ENCODE measurements at regions not wholly inside any gene's neighbourhood (a gene's known extent, or its start where the extent isn't known, plus 50 kb on each side); places are given as distances from the start of the nearest gene placed in this dataset.

DNA sequence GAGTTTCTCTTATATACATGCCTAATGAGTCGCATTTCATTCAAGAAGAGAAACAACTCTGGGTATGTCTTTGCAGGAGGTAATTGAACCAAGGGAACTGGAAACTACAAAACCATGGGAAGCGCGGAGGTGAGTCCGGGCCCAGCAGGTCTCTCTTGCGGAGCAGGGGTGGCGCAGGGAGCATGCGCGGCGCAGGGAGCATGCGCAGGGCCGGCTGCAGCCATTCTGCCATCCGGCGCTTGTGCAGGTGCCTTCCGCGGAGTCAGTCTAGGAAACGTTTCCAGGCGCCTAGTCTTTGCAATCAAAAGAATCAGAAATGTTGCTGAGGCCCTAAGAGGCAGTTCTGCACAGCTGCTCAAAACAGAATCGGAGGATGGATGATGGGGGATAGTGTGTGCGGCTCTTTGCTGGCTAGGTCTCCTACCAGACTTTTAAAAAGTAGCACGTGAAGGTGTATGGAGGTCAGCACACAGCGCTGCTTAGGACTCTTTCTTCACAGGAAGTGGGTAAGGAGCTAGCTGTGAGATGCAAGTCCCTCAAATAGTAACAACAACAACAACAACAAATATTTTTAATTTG is 433.8 kb upstream of the FAT1 start:
- no peak for DNase-seq

DNA sequence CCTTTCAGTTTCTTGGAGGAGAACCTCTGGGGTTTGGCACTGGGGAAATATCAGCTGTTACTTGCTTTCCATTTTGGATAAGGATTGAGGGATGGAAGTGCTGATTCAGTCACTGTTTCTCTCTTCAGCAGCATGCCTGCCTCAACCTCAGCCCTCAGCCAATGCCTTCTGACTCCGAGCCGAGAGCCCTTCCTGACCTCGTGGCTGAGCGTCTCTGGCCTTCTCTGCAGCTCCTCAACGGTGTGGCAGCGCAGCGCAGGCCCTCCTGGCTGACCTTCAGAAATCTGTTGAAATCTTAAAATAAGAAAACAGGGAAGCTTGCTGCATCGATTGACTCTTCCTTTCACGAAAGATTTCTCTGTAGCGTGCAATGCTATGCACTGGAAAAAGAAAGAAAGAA is 434.3 kb upstream of the FAT1 start:
- DNase-seq: no peak

DNA sequence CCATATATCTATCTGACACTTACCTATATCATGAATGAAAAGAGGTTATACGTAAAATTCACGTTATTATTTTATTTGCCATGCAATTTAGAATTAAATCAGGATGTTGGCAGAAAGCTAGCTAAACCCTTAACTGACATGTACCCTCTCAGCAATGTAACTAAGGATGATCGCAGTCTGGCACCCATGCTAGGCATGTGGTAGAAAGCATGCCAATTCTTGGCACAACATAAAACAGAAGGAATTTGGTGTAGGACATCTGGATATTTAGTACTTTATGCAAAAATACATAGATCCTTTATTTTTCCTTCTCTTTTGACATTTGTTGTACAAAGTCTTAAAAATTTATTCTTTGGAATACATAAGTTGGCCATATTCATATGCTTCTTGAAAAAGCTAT is 436.8 kb upstream of the FAT1 start:
- DNase-seq: no peak

DNA sequence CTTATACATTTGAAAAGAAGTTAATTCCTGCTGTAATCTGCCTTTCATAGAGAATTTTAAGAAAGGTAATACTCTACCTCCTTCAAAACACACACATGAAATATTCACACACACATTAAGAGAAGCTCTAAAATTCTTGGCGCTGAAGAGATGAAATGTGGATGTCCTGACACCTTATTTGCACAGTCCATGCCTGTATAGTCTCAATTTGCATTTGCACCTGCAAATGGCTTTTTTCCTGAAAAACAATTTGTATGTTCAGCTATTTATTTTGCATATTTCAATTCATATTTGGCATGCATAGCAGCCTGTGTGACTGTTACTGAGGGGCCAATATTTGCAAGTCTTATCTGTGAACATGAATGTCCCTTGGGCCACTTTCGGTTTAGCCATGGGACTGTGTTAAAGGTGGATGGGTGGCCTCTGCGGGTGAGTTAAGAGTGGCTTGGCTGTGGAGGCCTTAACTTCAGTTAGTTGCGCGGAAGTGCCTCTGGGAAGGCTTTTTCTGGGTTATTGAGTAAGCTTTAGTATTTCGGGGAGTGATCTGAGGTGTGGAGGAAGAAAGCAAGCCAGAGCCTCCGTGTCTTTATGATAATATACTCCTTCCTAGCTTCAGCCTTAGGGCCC is 443.3 kb upstream of the FAT1 start:
- DNase-seq: no peak

DNA sequence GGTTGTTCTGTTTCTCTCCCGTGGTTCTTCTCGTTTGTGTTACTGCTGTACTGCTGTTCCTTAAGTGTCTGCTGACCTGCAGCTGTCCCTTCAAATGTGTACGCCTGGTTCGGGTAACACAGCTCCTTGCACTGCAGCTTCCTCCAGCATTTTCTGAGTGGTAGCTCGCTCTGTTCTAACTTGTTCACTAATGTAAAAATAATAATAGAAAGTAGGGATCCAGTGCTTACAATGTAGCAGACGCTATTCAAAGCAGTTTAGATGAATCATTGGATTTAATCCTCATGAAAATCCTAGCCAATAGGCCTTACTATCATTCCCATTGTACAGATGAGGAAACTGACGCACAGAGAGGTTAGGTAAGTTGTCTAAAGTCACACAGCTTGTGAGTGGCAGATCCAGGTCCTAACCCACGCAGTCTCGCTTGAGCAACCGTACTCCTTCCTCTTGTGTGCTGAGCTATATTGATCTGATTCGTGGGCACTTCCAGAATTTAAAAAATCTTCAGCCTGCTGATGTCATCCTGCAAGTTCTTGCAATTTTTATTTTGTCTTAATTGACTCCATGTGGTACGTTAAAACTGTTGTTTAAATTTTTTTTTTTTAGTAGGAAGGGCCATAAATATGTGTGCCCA is 448.2 kb upstream of the FAT1 start:
- no peak for DNase-seq

DNA sequence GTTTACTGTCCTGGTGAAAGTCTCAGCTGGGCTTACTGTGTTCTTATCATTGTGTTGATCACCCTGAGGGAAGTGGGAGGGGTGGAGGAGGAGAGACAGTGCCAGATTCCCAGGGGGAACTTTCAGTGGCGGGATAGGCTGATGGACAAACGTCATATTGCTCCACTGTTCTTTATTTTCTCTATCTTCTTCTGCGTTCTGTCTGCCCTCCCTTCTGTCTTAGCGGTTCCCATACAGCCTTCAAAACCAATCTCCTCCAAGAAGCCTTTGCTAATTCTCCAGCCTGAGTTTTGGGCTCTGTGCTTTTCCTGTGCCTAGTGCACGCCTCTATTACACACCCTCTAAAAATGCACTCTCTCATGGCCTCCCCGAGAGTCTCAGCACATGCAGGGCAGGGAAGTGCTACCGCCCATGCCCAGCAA is 448.7 kb upstream of the FAT1 start:
- no peak for DNase-seq

DNA sequence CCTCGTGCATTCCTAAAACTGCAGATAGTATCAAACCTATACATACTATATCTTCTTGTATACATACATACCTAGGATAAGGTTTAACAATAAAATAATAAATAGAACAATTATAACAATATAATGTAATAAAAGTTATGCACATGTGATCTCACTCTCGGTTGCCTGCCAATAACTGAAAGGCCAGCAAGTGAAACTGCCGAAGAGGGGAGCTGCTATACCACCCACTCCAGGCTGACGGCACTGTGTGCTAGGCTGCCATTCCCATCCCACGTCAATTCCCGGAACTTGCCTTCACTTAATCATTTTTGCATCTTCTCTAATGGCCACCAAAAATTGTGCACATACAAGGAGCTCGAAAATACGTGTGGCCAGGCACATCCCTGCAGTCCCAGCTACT is 451.1 kb upstream of the FAT1 start:
- DNase-seq: no peak

DNA sequence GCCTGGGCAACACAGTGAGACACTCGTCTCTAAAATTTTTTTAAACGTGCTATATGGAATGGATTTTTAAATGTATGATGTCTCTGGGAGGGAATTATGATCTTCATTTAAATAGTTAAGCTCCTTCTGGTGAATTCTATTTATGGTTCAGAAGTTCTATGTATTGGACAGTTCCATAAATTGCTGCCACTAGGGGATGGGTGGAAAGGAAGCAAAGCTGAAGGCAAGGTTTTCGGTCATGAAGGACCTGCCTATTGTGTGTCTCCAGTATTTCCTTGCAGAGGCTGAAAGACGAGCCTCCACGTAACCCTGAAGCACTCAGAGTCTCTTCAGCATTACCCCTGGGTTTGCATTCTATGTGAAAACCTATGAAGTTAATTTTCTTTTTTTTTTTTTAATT is 451.5 kb upstream of the FAT1 start:
- DNase-seq: no peak

DNA sequence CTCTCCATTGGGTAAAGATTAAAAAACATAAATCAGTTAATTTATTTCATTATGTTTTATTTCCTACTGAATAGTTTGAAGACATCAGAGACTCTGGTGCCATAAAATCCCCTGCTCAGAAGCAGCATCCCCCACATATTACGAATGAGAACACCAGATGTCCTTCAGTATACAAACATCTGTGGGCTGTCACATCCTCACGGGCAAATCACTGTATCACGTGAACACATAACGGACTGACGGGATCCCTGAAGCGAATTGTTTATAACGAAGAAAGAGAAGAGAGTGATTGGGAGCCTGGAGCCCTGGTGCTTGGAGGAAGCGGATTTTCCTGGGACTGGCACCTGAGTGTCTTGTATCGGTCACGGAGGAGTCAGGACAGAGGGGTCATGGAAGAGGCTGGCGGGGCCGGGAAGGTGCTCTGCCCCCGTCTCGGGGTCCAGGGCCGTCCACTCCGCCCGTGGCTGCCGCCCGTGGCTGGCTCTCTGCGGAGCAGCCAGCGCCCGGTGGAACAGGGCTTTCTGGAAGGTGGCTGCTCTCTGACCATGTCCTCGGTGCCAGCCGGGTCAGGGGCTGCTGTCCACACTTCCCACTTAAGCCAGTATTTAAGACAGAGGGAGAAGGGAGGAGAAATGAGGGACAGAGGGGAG is 452.7 kb upstream of the FAT1 start:
- DNase-seq: no peak

DNA sequence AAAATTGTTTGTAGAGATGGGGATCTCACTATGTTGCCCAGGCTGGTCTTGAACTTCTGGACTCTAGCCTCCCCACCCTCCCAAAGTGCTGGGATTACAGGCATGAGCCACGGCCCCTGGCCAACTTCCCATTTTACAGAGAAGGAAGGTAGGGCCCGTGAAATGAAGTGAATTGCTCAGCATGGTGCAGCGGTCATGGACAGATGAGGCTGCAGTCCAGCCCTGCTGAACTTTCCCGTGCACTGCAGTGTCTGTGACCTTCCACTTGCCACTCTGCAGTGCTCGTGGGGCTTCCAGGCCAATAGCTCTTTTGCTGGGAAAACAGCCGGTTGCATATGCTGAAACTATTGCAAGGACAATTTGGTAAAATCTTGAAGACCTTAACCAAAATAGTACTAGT is 454.4 kb upstream of the FAT1 start:
- no peak for DNase-seq

DNA sequence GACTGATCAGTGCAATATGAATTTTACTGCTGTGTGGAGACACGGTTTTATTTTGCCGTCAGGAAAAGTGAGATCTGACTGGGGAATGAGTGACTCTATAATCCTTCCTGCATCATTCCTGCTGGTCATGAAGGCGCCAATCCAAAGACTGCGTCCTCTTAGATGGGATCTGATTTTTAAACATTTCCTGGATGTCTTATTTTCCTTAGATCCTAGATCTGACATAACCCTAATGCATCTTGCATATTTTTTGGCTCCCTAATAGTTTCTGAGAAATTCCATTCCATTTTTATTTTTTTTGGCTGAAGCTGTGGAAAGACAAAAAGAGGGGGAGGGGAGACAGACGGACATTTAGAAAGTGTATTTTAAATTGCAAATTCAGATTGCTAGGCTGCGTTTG is 454.9 kb upstream of the FAT1 start:
- DNase-seq: no peak

DNA sequence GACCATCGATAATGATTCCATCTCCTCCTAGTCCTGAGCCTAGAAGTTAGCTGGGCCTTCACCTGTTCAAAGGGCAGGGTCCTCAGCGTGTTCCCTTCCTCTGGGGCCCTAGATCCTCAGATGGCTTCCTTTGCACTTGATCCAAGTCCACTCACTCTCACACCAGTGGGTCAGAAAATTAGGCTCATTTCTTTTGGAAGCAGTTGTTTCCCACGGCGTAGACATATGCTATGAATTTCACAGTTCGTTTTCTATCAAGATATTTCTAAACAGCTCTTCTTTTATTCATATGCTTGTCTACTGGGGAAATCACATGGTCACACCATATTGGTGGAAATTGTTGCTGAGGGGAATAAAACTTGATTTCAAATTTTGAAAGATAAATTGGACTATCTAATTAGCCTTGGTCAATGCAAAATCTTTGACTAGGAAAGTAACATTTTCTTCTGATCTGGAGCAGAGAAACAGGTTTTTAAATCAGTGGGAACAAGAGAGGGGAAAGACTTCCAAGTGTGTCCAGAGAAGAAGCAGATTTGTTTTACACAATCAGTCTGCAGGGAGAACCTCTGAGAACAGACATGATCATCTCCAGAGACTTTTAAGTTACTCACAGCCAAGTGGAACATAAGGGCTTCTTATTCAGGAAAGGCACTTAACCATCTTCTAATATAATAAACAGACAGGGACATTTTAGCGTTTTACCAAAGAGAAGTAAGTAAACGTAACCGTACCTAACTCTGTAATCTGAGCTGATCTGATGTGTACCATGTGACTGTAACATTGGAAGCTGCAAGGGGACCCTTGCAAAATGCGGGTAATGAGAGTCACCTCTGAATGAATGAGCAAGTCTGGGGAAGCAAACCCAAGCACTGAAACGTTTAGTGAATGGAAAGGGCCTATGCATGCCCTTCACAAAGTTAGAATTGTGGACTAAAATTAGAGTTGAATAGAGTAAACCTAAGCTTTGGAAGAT is 455.7 kb upstream of the FAT1 start:
- DNase-seq: no peak

DNA sequence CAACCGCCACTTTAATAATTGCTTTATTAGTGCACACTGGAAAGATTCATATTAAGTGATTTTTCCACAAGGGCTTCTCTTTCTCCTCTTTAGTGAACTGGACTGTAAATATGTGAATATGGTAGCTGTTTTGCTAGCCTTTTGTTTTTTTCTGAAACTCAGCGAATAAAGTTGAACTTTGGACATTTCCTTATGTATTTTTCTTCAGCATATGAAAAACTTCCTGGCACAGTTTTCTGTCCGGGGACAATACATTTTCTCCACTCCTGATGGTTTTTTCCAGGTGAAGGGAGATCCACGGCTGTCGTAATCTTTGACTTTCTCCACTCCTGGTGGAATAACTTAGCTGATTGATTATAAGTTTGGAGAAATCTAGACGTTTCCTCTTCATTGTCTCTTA is 457.4 kb upstream of the FAT1 start:
- no peak for DNase-seq

DNA sequence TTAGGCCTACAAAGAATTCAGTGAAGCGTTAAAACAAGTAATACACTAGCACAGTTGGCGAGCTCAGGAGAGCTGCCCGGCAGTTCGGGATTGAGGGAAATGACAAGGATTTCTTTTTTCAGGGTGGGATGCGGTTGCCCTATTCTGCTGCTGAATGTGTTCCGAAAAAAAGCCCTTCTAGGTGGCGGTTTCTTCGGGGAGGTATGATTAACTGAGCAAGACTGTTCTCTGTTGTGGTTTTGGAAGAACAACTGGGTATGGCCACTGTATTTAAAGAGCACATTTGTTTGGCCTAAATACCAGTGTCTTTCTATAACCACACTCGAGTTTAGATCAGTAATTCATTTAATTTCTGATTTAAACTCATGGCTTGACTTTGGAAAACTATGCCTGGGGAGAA is 459.7 kb upstream of the FAT1 start:
- no peak for DNase-seq

DNA sequence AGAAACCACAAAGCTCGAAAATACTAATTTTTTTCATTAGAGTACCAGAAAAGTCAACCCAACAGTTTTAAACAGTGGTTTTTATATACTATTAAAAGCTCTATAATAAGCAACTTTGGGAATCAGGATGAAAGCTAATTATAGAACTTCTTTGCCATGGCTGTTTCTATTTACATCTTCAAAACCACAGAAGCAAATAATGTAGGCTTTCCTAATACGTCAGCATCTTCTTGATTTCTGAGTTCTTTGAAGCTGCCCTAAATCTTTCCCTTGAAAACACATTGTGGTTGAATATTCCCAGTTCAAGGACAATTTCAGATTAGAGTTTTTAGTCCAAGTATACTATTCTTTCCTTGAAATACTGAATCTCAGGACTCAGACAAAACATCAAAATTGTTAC is 460.2 kb upstream of the FAT1 start:
- no peak for DNase-seq

DNA sequence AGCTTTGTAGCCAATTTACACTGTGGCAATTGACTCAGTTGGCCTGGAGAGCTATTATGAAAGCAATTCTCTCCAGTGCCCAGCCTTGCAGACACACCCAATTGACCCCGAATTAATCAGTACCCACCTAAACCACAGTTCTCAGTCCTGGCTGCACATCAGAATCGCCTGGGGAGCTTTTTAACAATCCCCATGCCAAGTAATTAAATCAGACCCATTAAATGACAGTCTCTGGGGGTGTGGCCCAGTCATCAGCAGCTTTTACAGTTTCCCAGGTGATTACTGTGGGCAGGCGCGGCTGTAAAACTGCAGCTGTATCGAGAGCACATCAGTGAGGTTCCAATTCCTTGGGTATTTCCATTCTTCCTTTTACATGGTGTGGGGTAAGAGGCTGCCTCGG is 460.9 kb upstream of the FAT1 start:
- DNase-seq: no peak

DNA sequence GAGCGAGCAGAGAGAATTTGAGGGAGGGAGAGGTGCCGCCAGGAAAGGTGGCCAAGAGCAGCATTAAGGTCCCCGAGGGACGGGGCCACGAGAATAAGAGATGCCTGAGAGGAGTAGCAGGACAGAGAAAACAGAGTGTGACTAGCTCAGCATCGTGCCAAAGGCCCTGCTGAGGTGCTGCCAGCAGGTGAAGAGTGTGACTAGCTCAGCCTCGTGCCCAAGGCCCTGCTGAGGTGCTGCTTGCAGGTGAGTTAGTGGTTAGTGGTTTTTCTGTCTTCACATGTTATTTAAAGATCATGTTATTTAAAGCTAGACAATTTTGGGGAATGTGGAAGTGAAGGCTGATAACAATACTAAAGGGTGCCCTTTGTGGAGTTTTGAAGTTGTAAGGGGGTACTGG is 464.5 kb upstream of the FAT1 start:
- DNase-seq: no peak

DNA sequence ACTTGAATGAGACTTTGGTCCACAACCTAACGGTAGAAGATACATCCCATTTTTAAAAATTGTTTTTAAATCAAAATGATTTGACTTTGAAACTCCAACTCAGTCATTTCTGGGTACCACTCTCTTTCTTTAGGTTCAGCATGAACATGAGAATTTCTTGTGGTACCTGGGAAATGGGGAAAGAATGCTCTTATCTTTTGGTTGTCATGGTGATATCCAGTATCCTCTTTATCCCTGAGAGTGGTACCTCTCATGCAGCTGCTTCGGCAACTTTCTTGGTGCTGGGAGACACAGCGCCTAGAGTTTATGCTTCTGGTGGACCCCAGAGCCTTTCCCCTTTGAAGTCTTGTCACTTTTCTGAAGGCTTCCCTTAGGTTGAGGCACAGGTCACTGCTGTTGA is 465.1 kb upstream of the FAT1 start:
- DNase-seq: no peak

DNA sequence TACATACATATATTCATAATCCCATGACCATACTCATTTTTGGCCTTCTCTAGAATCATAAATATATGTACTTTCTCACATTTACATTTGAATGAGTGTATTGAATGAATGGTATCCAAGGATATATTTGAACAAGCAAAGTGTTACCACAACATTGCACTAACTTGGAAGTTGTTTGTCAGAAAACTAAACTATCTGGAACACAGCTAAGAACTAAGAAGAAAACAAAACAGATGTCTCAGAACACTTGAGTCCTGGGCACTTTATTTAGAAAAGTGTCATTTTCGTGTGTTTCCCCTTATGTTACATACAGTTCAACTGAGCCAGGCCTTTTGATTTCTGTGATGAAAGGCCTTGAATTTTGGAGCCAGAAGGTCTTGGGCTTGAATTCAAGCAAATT is 466.7 kb upstream of the FAT1 start:
- DNase-seq: no peak

DNA sequence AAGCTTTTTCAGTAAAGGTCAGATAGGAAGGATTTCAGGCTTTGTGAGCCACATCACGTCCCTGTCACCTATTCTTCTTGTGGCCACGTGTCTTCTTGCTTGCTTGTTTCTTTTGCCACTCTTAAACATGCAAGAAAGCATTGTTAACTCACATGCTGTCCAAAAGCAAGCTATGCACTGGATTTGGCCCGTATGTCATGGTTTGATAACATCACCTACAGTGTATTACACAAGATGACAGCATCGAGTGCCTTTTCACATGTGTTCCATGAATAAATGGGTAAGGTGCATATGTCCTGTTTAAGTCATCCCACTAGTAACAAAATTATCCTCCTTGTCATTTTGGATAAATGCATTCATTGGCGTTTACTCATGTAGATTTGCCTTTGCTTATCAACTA is 468.0 kb upstream of the FAT1 start:
- DNase-seq: no peak

DNA sequence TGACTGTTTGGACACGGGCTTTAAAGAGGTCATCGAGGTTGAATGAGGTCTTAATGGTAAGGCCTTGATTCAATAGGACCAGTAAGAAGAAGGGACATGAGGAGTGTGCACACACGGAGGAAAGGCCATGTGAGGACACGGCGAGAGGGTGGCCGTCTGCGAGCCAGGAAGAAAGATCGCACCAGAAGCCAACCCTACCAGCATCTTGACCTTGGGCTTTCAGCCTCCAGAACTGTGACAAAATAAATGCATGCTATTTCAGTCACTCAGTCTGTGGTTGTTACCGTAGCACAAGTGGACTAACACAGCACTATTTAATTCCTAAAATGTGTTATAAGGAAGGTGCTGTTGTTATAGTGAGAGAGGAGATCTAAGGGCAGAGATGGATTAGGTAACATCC is 468.6 kb upstream of the FAT1 start:
- DNase-seq: no peak

DNA sequence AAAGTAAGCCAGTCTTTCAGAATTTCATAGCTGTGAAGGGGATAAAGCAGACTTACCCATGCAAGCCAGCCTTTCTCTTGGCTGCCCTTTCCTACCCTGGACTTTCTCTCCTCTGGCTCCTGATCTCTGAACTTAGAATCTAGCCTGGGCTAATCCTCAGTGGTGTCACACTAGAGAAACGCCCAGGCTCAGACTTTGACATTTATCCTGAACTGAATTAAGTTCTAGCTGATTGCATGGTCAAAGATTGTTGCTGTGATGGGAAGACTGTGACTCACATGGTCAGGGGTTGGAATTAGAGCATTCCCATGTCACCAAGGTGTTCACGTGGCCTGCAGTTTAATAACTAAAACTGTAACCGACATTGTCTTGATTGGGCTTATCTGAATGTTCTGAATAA is 469.5 kb upstream of the FAT1 start:
- no peak for DNase-seq

DNA sequence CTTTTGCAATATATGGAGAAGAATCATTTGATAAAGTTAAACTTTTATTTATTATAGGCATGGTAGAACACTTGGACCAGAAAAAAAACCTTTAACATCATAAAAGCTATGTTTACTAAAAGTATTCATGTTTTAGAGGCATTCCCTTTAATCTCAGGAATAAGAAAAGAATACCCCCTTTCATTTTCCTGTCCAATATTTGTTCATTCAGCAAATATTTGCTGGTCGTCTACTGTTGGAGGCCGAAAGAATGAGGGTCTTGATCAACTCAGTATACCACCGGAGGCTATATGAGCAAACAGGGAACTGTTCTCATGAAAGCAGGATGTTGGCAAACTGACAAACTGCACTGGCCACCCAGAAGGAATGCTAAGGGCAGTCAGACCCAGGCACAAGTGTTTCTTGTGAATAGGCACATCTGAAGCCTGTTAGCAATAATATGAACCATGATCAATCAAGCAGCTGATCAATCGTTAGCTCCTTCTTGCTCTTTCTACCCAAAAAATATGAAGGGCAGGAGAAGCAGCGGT is 480.8 kb upstream of the FAT1 start:
- DNase-seq: no peak

All from cerebellar nuclear complex (tissue), 1 donor.